Renal cortical epithelial cell (primary cell): ENCODE measurements at regions not wholly inside any gene's neighbourhood (a gene's known extent, or its start where the extent isn't known, plus 50 kb on each side); places are given as distances from the start of the nearest gene placed in this dataset.
"Not testable (repeated sequence)": the region's sequence is repeated elsewhere in the genome, so short reads cannot be mapped to it uniquely, and the experiment has no call there.

Experiments used
- DNase-seq: peaks from one replicate; pipeline ENCODE4 v3.0.0-alpha.2; 2011; ENCODE audit warnings: low read depth

DNA sequence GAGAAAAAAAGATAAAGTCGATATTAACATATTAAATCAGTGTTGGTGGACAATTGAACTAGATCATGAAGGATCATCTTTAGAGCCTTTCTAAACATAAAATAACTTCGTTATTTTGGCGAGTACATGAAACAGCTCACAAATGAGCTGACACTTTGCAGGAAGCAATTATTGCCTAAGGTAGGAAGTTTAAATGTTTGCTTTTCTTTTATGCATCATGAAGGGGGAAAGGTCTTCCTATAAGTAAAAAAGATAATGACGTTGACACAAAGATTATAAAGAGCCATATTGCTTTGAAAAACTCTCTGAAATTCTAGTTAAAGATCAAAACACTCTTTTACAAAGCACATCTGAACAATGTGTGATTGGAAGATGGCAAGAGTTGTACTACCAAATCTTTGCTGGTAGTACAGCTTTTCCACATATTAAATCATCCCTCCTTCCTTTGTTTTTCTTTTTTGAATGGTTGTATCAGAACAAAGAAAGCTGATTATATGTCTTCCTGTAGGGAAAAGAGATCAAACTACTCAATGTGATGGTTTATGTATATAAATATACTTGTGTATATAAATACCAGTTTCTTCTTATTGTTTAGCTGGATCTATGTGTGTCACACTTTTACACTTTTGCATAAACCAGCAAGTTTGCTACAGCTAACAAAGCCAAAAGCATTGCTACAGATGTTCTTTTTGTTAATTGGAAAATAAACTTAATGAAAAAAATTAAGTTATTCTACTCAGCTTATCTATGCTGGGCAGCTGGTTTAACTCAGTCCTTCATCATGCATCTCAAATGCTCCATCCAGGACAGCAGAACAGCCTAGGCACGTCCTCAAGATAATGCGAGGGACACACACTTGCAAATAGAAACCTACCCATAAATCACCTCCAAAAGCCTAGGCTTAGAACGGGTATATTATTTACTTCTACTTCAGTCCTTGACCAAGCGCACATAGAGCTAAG lies 850.8 kb upstream of the ROBO1 start:
- no peak for DNase-seq

- no peak for DNase-seq
Measured at GRCh38 chr3:80612366-80612765, 844.6 kb upstream of the ROBO1 start.

DNA sequence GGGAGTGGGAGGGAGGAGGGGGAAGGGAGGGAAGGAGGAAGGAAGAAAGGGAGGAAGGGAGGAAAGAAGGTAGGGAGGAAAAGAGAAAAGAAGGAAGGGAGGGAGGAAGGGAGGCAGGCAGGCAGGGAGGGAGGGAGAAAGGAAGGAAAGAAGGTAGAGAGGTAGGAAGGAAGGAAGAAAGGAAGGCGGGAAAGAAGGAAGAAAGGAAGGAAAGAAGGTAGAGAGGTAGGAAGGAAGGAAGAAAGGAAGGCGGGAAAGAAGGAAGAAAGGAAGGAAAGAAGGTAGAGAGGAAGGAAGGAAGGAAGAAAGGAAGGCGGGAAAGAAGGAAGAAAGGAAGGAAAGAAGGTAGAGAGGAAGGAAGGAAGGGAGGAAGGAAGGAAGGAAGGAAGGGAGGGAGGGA lies 840.3 kb upstream of the ROBO1 start:
- DNase-seq, result not testable (repeated sequence)

DNA sequence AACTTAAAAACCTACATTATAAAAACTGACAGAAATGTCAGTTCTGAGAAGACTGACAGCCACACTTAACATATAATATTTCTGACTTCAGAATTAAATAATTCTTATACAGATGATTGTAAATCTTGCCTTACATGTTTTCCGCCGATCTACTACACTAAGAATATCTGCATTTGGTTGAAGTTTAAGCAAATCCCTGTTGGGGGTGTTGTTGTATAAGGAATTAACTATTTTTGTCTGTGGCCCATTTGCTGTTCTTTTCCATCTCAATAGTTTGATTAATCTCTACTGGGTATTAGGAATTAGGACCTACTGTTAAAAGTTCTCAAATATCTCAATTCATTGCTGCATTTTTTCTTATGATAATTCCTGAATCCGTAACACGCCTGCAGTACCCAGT lies 838.3 kb upstream of the ROBO1 start:
- DNase-seq, result no peak

DNA sequence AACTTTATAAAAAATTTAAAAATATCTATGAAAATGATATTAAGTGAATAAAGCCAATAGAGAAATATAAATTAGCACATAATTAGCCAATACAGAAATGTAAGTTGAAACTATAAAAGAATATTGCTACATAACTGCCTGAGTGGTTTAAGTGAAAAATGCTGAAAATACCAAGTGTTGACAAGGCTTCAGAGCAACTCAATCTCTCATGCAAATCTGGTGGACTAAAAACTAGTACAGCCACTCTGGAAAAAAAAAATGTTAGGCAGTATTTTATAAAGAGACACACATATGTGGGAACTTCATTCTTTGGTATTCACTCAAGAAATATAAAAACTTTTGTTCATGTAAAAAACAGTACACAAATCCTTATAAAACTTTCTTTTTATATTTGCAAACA lies 833.7 kb upstream of the ROBO1 start:
- no peak for DNase-seq

- DNase-seq, result no peak
Measured at GRCh38 chr3:80592792-80593191, 825.0 kb upstream of the ROBO1 start.

DNA sequence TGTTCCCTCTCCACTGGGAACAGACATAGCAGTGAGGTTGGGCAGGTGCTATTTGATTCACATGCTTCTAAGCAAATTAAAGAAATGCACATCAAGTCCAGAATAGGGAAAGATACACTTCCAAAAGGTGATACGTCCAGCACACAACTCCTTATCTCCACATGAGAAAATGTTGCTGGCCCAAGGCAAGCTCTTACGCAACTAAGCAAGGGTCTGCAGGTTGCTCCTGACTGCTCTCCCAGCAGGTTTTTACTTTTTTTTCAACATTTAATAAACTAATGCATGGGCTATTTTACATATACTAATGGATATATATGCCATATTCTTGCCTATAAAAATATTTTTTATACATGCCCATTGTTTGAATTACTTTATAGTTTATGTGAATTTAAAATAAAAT lies 818.5 kb upstream of the ROBO1 start:
- no peak for DNase-seq

DNA sequence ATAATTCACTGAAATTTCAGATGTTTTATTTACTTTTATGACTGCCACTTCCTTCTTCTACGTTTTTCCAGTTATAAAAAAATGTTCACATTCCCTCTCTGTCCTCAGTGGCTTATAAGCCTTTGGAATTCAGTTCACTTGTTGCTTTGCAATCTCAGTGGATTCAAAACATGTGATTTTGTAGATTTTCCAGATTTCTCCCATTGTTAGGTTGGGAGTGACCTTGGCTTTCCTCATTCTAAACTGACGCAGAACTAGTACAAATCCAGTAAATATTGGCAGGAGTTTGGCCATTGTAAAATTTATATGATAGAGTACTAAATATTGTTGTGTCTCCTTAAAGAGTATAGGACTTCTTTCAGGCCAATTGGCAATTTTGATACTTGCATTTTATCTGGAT lies 812.3 kb upstream of the ROBO1 start:
- DNase-seq, result no peak

DNA sequence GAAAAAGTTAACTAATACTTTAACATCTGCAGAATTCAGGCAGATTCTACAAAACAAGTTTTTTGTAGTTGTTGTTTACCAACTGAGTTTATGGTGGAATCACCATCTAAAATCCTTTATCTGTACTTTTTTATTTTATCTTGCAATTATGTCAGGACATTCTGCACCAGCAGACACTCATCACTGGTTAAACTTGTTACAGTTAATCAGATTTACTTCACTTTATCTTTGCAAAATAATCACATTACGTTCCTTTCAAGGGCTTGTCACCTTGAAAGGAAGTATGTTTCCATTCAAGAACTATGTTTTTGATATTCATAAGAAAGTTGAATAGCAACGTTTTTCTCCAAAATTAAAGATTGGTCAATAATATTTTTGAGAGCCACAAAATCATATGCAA lies 796.6 kb upstream of the ROBO1 start:
- DNase-seq, result no peak

DNA sequence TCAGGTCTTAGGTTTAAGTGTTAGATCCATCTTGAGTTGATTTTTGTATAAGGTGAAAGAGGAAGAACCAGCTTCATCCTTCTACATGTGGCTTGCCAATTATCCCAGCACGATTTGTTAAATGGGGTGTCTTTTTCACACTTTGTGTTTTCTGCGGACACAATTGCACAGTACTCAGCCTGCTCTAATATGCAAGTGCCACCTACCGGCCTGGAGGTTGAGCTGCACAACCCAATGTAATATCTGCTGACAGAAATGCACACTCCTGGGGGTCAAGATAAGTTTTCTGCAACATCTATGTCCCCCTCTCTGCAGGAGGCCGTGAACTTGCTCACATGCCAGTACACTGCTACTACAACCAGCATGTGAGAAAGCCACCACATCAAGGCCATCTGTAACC lies 791.9 kb upstream of the ROBO1 start:
- no peak for DNase-seq

DNA sequence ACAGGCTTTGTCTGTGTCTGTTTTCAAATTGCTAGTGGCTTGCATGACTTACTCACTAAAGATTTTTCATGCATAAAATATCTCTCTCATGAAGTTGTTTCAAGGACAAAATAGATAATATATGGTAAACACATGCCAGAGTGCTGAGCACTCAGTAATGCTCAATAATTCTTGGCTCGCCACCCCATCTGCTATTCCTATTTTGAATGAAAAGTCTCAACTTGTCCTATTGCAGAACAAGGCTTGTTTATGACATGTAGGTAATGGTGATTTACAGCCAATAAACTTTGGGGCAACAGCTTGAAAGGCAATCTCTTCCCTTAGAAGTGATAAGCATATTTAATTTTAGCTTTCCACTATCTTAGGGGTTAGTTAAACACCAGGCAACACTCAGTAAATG lies 789.0 kb upstream of the ROBO1 start:
- no peak for DNase-seq

GRCh38 chr3:80554304-80554703 lies 786.5 kb upstream of the ROBO1 start:
- DNase-seq, result no peak

GRCh38 chr3:80553211-80553610 lies 785.4 kb upstream of the ROBO1 start:
- DNase-seq, result no peak

- no peak for DNase-seq
Measured at GRCh38 chr3:80550174-80550573, 782.4 kb upstream of the ROBO1 start.

GRCh38 chr3:80549173-80549572 lies 781.4 kb upstream of the ROBO1 start:
- no peak for DNase-seq

GRCh38 chr3:80543154-80543553 lies 775.4 kb upstream of the ROBO1 start:
- DNase-seq, result no peak

GRCh38 chr3:80542456-80542855 lies 774.7 kb upstream of the ROBO1 start:
- no peak for DNase-seq

- no peak for DNase-seq
Measured at GRCh38 chr3:80537680-80538079, 769.9 kb upstream of the ROBO1 start.

- no peak for DNase-seq
Measured at GRCh38 chr3:80535286-80535685, 767.5 kb upstream of the ROBO1 start.

GRCh38 chr3:80533553-80533952 lies 765.8 kb upstream of the ROBO1 start:
- peak; percentile 1 for DNase-seq

DNA sequence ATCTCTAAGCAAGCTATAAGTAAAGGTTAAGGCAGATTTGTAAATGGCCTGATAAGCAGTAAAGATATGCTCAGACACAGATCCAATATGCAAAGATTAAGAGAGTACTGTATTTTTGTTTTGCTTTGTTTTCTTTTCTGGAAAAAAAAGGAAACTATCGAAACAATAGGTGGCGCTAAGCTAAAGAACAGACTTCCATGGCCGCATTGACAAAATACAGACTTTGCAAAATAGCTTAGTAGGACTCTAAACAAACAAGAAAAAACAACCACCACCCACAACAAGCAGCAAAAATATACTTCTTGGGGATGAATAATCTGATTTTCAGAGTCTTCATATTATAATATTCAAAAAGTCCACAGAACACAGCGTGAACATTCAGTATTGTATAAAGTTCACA lies 758.4 kb upstream of the ROBO1 start:
- DNase-seq, result no peak

DNA sequence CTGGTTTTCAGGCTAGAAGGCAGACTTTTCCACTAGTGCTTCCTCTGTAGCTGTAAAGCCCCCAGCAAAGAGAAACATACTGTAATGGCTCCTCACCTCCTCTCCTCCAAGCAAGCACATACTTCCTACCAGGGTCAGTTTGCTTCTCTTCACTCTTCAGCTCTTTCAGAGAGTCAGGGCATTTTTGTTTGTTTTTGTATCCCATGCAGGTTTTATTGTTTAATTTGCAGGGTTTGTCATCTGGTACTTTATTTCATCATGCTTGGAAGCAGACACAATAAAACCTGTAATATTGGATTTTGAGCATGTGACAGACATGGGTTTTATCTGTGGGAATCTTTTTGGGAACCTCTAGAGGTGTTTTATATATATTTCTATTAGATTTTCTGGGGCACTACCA lies 753.3 kb upstream of the ROBO1 start:
- DNase-seq, result no peak

DNA sequence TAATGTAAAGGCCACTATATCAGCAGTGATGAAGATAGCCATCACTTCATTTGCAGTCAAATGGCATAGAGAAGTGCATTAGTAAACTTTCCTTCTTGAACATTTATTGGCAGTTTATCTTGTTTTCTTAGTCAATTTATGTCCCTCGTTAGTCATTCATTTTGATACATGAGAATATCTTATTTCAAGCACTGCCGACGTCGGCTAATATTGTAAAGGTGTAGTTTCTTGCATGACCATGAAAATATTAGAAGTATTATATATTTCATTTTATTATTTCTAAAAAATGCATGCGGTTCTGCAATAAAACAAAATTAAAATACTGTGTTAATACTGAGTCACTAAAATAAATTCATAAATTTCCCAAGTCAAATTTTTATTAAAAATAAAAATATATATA lies 751.6 kb upstream of the ROBO1 start:
- no peak for DNase-seq

- no peak for DNase-seq
Measured at GRCh38 chr3:80496452-80496851, 728.7 kb upstream of the ROBO1 start.
